GM23248 (cell line): ENCODE measurements at regions not wholly inside any gene's neighbourhood (a gene's known extent, or its start where the extent isn't known, plus 50 kb on each side); places are given as distances from the start of the nearest gene placed in this dataset.

Source experiments
- DNase-seq: peaks from one replicate; pipeline ENCODE4 v3.0.0-alpha.2; 2015
- H2AFZ ChIP-seq: fragments of 200-600 bp; sonication (generic); 2 replicates; pipeline ENCODE4 v1.6.1; 2016; ENCODE audit warnings: antibody characterized with exemption
- H3F3A ChIP-seq: fragments of 200-600 bp; sonication (generic); 2 replicates; pipeline ENCODE4 v1.6.1; 2016; ENCODE audit warnings: mild to moderate bottlenecking, antibody characterized with exemption, mixed run types; ENCODE audit not compliant: insufficient read depth
- H3K27ac ChIP-seq: fragments of 200-600 bp; sonication (generic); 2 replicates; pipeline ENCODE4 v1.5.1; 2016; ENCODE audit warnings: mild to moderate bottlenecking
- H3K27me3 ChIP-seq: fragments of 200-600 bp; sonication (generic); replicated peaks from 2 replicates; pipeline ENCODE4 v1.6.1; 2016; ENCODE audit warnings: mild to moderate bottlenecking; ENCODE audit not compliant: insufficient read depth
- H3K36me3 ChIP-seq: fragments of 200-600 bp; sonication (generic); 2 replicates; pipeline ENCODE4 v1.6.1; 2016; ENCODE audit warnings: low read depth, mild to moderate bottlenecking
- H3K4me1 ChIP-seq: fragments of 200-600 bp; sonication (generic); 2 replicates; pipeline ENCODE4 v1.6.1; 2016; ENCODE audit warnings: mild to moderate bottlenecking; ENCODE audit not compliant: insufficient read depth
- H3K4me2 ChIP-seq: fragments of 200-600 bp; sonication (generic); one replicate; pipeline ENCODE4 v1.6.1; 2016; ENCODE audit warnings: mild to moderate bottlenecking; ENCODE audit not compliant: unreplicated experiment
- H3K4me3 ChIP-seq: fragments of 200-600 bp; sonication (generic); 2 replicates; pipeline ENCODE4 v1.5.1; 2016; ENCODE audit warnings: mild to moderate bottlenecking
- H3K79me2 ChIP-seq: fragments of 200-600 bp; sonication (generic); 2 replicates; pipeline ENCODE4 v1.6.1; 2016; ENCODE audit warnings: mild to moderate bottlenecking; ENCODE audit not compliant: insufficient read depth
- H3K9ac ChIP-seq: fragments of 200-600 bp; sonication (generic); 2 replicates; pipeline ENCODE4 v1.6.1; 2016; ENCODE audit warnings: mild to moderate bottlenecking
- H3K9me2 ChIP-seq: fragments of 200-600 bp; sonication (generic); 2 replicates; pipeline ENCODE4 v1.6.1; 2016; ENCODE audit warnings: mixed run types, mild to moderate bottlenecking, moderate library complexity; ENCODE audit not compliant: insufficient read depth
- H3K9me3 ChIP-seq: fragments of 200-600 bp; sonication (generic); one replicate; pipeline ENCODE4 v1.6.1; 2017; ENCODE audit warnings: low read depth
- H4K20me1 ChIP-seq: fragments of 200-600 bp; sonication (generic); 2 replicates; pipeline ENCODE4 v1.6.0; 2016; ENCODE audit not compliant: insufficient read depth
- EZH2 ChIP-seq: fragments of 200-600 bp; sonication (generic); IDR thresholded peaks from 2 replicates; pipeline ENCODE4 v1.6.1; 2018; ENCODE audit warnings: antibody characterized with exemption, mild to moderate bottlenecking; ENCODE audit not compliant: insufficient read depth, poor library complexity, severe bottlenecking
- EZH2phosphoT487 ChIP-seq: fragments of 200-600 bp; sonication (generic); IDR thresholded peaks from 2 replicates; pipeline ENCODE4 v1.6.1; 2018; ENCODE audit warnings: antibody characterized with exemption, moderate library complexity, mild to moderate bottlenecking, low read depth; ENCODE audit not compliant: insufficient read depth
- WGBS, 2 experiments: methylation state at CpG; one replicate each; pipeline ENCODE4 v1.1.6; 2015 to 2017; ENCODE audit warnings: low lambda C conversion rate in 2 of 2, low coverage in 1 of 2; ENCODE audit errors: missing lambda C conversion rate in 2 of 2; 5-methylcytosine and 5-hydroxymethylcytosine counted together
- in situ Hi-C: fragments of 300-500 bp; cut with MboI; formaldehyde crosslinking; loops from 2 replicates; pipeline ENCODE4 v1.15.0; 2020

DNA sequence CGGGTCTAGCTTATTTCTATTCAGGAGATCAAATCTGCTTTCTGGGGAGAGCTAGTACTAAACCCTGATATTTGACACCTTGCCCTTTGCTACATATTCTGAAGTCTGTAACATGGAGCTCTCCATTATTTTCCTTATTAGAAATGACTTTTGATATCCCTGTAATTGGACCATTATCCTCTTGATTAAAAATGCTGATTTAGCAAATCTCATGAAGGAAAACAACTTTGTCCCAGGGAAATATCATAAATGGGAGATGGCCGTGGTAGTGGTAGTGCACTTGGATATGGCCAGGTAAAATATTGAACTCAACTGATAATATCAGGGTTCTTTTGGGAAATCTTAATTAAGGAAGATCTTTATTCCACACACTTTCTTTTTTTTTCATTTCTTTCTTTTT is 326.5 kb downstream of the RPRM start:
- H3K4me3 ChIP-seq: no peak overlapping the region
- no peaks in the 10 kb centered on the region for H3K4me1 ChIP-seq

GRCh38 chr2:153145470-153145978 is 333.0 kb downstream of the RPRM start:
- Histone ChIP-seq H3K27ac (no peak overlapping the region), H3K9ac (no peak overlapping the region), H2AFZ (no peak overlapping the region), H3F3A (no peaks in the 10 kb centered on the region), H3K79me2 (no peaks in the 10 kb centered on the region), H3K36me3 (no peaks in the 10 kb centered on the region), H3K27me3 (no peaks in the 10 kb centered on the region), H3K9me2 (no peaks in the 10 kb centered on the region), H3K4me3 (no peak overlapping the region), H4K20me1 (no peaks in the 10 kb centered on the region), H3K9me3 (no peaks in the 10 kb centered on the region), H3K4me1 (no peaks in the 10 kb centered on the region), H3K4me2 (no peak overlapping the region)
- no peak for DNase-seq
- in situ Hi-C loops: no loop called here
- TF ChIP-seq EZH2 (no peak), EZH2phosphoT487 (no peak)
- WGBS, 2 experiments: 0 to 14% methylated on average over 1 of the region's 1 CpG

More for the DNA sequence above, 326.5 kb downstream of the RPRM start:
- Histone ChIP-seq H3K27ac (no peak overlapping the region), H3K79me2 (no peaks in the 10 kb centered on the region), H3K9me2 (no peaks in the 10 kb centered on the region), H3K4me2 (no peak overlapping the region), H3K36me3 (no peaks in the 10 kb centered on the region), H3K27me3 (no peaks in the 10 kb centered on the region), H3K9me3 (no peaks in the 10 kb centered on the region), H2AFZ (no peak overlapping the region), H4K20me1 (no peaks in the 10 kb centered on the region), H3K9ac (no peak overlapping the region), H3F3A (no peaks in the 10 kb centered on the region)
- in situ Hi-C loops: no loop called here
- DNase-seq: no peak
- no peak for TF ChIP-seq EZH2
- no peak for TF ChIP-seq EZH2phosphoT487
- 12 to 32% methylated on average over 2 of the region's 2 CpGs for WGBS, 2 experiments

- no peaks in the 10 kb centered on the region for H3K36me3 ChIP-seq
- no peak overlapping the region for H3K4me3 ChIP-seq
- H4K20me1 ChIP-seq: no peaks in the 10 kb centered on the region
- DNase-seq: no peak
- H3F3A ChIP-seq: no peaks in the 10 kb centered on the region
- no peaks in the 10 kb centered on the region for H3K9me3 ChIP-seq
- H3K4me2 ChIP-seq: no peak overlapping the region
- in situ Hi-C loops: no loop called here
- H3K27me3 ChIP-seq: no peaks in the 10 kb centered on the region
- H3K9me2 ChIP-seq: no peaks in the 10 kb centered on the region
- no peak overlapping the region for H3K9ac ChIP-seq
- H3K4me1 ChIP-seq: no peaks in the 10 kb centered on the region
- 2 to 8% methylated on average over 2 of the region's 2 CpGs for WGBS, 2 experiments
- H3K27ac ChIP-seq: no peak overlapping the region
- H3K79me2 ChIP-seq: no peaks in the 10 kb centered on the region
- TF ChIP-seq EZH2phosphoT487 (no peak), EZH2 (no peak)
- no peak overlapping the region for H2AFZ ChIP-seq
Observed at GRCh38 chr2:153143540-153143939, 335.0 kb downstream of the RPRM start.

- H3K9me3 ChIP-seq: no peaks in the 10 kb centered on the region
- in situ Hi-C loops: no loop called here
- H3K9ac ChIP-seq: no peak overlapping the region
- no peaks in the 10 kb centered on the region for H3K27me3 ChIP-seq
- DNase-seq: no peak
- H4K20me1 ChIP-seq: no peaks in the 10 kb centered on the region
- no peak overlapping the region for H2AFZ ChIP-seq
- H3K9me2 ChIP-seq: no peaks in the 10 kb centered on the region
- no peak overlapping the region for H3K27ac ChIP-seq
- no peaks in the 10 kb centered on the region for H3K4me1 ChIP-seq
- H3K79me2 ChIP-seq: no peaks in the 10 kb centered on the region
- no peaks in the 10 kb centered on the region for H3K36me3 ChIP-seq
- no peak for TF ChIP-seq EZH2
- no peak for TF ChIP-seq EZH2phosphoT487
- H3K4me2 ChIP-seq: no peak overlapping the region
- no peaks in the 10 kb centered on the region for H3F3A ChIP-seq
- no peak overlapping the region for H3K4me3 ChIP-seq
- 27 to 38% methylated on average over 1 of the region's 1 CpG for WGBS, 2 experiments
Observed at GRCh38 chr2:153140498-153140897, 338.1 kb downstream of the RPRM start.

DNA sequence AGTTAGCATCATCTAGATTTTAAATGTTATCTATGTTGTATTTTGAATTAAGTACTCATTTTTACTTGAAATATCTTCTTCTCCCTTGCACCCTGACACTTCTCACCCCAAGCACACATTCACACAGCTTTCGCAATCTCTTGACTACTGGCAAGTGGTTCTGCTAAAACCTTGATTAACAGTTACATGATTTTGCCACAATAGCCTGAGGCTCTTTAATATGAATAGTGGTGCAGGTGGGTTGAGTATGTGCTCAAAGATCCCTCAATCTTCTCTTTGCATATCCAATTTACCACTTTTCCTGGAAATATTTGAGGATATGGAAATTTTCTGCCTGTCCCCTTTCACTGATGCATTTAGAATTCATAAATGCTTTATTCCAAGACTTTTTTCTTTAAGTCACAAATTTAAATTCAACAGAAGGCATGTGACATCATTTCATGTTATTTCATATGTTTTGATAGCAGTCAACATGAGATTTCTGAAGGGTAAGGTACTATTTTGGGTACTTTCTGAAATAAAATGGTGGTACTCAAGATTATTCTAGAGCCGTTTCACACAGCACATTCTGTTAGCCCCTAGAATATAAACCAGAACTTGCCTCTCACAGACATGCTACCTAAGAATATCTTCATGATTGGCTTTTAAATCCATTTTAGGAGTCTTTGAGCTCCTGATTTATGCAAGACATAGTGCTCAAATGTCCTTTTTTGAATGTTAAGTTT is 339.7 kb downstream of the RPRM start:
- no peaks in the 10 kb centered on the region for H4K20me1 ChIP-seq
- no peak overlapping the region for H2AFZ ChIP-seq
- H3K4me1 ChIP-seq: no peaks in the 10 kb centered on the region
- in situ Hi-C loops: no loop called here
- H3K9me3 ChIP-seq: no peaks in the 10 kb centered on the region
- no peak overlapping the region for H3K4me3 ChIP-seq
- TF ChIP-seq EZH2 (no peak), EZH2phosphoT487 (no peak)
- no peaks in the 10 kb centered on the region for H3K36me3 ChIP-seq
- H3K79me2 ChIP-seq: no peaks in the 10 kb centered on the region
- no peak overlapping the region for H3K9ac ChIP-seq
- DNase-seq: no peak
- H3F3A ChIP-seq: no peaks in the 10 kb centered on the region
- WGBS, 2 experiments: 7 to 11% methylated on average over 2 of the region's 2 CpGs
- H3K4me2 ChIP-seq: no peak overlapping the region
- no peaks in the 10 kb centered on the region for H3K9me2 ChIP-seq
- no peaks in the 10 kb centered on the region for H3K27me3 ChIP-seq
- H3K27ac ChIP-seq: no peak overlapping the region
